ENCODE measurements at regions not wholly inside any gene's neighbourhood (a gene's known extent, or its start where the extent isn't known, plus 50 kb on each side); places are given as distances from the start of the nearest gene placed in this dataset.

- TF ChIP-seq, protein P1, sequence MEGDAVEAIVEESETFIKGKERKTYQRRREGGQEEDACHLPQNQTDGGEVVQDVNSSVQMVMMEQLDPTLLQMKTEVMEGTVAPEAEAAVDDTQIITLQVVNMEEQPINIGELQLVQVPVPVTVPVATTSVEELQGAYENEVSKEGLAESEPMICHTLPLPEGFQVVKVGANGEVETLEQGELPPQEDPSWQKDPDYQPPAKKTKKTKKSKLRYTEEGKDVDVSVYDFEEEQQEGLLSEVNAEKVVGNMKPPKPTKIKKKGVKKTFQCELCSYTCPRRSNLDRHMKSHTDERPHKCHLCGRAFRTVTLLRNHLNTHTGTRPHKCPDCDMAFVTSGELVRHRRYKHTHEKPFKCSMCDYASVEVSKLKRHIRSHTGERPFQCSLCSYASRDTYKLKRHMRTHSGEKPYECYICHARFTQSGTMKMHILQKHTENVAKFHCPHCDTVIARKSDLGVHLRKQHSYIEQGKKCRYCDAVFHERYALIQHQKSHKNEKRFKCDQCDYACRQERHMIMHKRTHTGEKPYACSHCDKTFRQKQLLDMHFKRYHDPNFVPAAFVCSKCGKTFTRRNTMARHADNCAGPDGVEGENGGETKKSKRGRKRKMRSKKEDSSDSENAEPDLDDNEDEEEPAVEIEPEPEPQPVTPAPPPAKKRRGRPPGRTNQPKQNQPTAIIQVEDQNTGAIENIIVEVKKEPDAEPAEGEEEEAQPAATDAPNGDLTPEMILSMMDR (IDR thresholded peaks at IDR 0.05; ENCODE audit: low read depth, low read length, missing control alignments): no peak
- Histone ChIP-seq H3K27ac (no peak overlapping the region), H3K27me3 (replicated peaks) (no peaks in the 10 kb centered on the region), H3K36me3 (replicated peaks) (no peaks in the 10 kb centered on the region), H3K4me3 (ENCODE audit: low read depth, low read length) (no peak overlapping the region)
- no peak for DNase-seq
- in situ Hi-C loops (cut with HindIII; ENCODE audit: low pct_ligation_motif_present, low sequenced_read_pairs): no loop called here
Observed at GRCh38 chr21:16086121-16086520, 356.3 kb downstream of the USP25 start.

- in situ Hi-C loops (cut with HindIII; ENCODE audit: low pct_ligation_motif_present, low sequenced_read_pairs): no loop called here
- no peaks in the 10 kb centered on the region for H3K36me3 ChIP-seq (replicated peaks)
Observed at GRCh38 chr21:16086936-16087335, 357.2 kb downstream of the USP25 start.

GRCh38 chr21:16087523-16087922, 357.7 kb downstream of the USP25 start:
- no peak for DNase-seq
- no peaks in the 10 kb centered on the region for H3K36me3 ChIP-seq (replicated peaks)
- no peaks in the 10 kb centered on the region for H3K27me3 ChIP-seq (replicated peaks)
- no peak overlapping the region for H3K4me3 ChIP-seq (ENCODE audit: low read depth, low read length)
- in situ Hi-C loops (cut with HindIII; ENCODE audit: low pct_ligation_motif_present, low sequenced_read_pairs): no loop called here
- TF ChIP-seq, protein P1 (IDR thresholded peaks at IDR 0.05; ENCODE audit: low read depth, low read length, missing control alignments): no peak
- H3K27ac ChIP-seq: no peak overlapping the region

More at GRCh38 chr21:16086936-16087335, 357.2 kb downstream of the USP25 start:
- no peak for DNase-seq
- TF ChIP-seq, protein P1 (IDR thresholded peaks at IDR 0.05; ENCODE audit: low read depth, low read length, missing control alignments): no peak
- no peaks in the 10 kb centered on the region for H3K27me3 ChIP-seq (replicated peaks)
- H3K4me3 ChIP-seq (ENCODE audit: low read depth, low read length): no peak overlapping the region
- no peak overlapping the region for H3K27ac ChIP-seq

GRCh38 chr21:16088056-16088455, 358.3 kb downstream of the USP25 start:
- TF ChIP-seq, protein P1 (IDR thresholded peaks at IDR 0.05; ENCODE audit: low read depth, low read length, missing control alignments): no peak
- in situ Hi-C loops (cut with HindIII; ENCODE audit: low pct_ligation_motif_present, low sequenced_read_pairs): no loop called here
- no peak for DNase-seq
- Histone ChIP-seq H3K36me3 (replicated peaks) (no peaks in the 10 kb centered on the region), H3K4me3 (ENCODE audit: low read depth, low read length) (no peak overlapping the region), H3K27ac (no peak overlapping the region), H3K27me3 (replicated peaks) (no peaks in the 10 kb centered on the region)

- in situ Hi-C loops (cut with HindIII; ENCODE audit: low pct_ligation_motif_present, low sequenced_read_pairs): no loop called here
- DNase-seq: no peak
- Histone ChIP-seq H3K36me3 (replicated peaks) (no peaks in the 10 kb centered on the region), H3K27me3 (replicated peaks) (no peaks in the 10 kb centered on the region), H3K4me3 (ENCODE audit: low read depth, low read length) (no peak overlapping the region), H3K27ac (no peak overlapping the region)
- TF ChIP-seq, protein P1 (IDR thresholded peaks at IDR 0.05; ENCODE audit: low read depth, low read length, missing control alignments): no peak
Observed at GRCh38 chr21:16095005-16095404, 365.2 kb downstream of the USP25 start.

GRCh38 chr21:16096988-16097387, 367.2 kb downstream of the USP25 start:
- in situ Hi-C loops (cut with HindIII; ENCODE audit: low pct_ligation_motif_present, low sequenced_read_pairs): no loop called here
- Histone ChIP-seq H3K27ac (no peak overlapping the region), H3K27me3 (replicated peaks) (no peaks in the 10 kb centered on the region), H3K36me3 (replicated peaks) (no peaks in the 10 kb centered on the region), H3K4me3 (ENCODE audit: low read depth, low read length) (no peak overlapping the region)
- TF ChIP-seq, protein P1 (IDR thresholded peaks at IDR 0.05; ENCODE audit: low read depth, low read length, missing control alignments): no peak
- DNase-seq: no peak
